A549 (cell line): ENCODE measurements at regions not wholly inside any gene's neighbourhood (a gene's known extent, or its start where the extent isn't known, plus 50 kb on each side); places are given as distances from the start of the nearest gene placed in this dataset.

Experiments
- ATAC-seq, 2 experiments: fragments of 200-7000 bp in 1 of 2; fragments of >200 bp in 1 of 2; cut with Nextera tagmentation in 1 of 2; cut with Tn5 transposase in 1 of 2; 3 replicates each; pipeline versions ENCODE4 v1.8.0 to v1.9.1; 2018 to 2020; ENCODE audit warnings: mild to moderate bottlenecking in 1 of 2, moderate library complexity in 1 of 2
- CTCF ChIA-PET: fragments of 300-600 bp; sonication (Branson Sonifier 250); formaldehyde crosslinking; extraction: SDS; loops from one replicate; lab custom pipeline; 2021; ENCODE audit warnings: antibody characterized with exemption, inconsistent platforms; lab: Yijun Ruan, JAX
- POLR2A ChIA-PET: fragments of 350-600 bp; formaldehyde crosslinking; extraction: SDS; loops from one replicate; lab custom pipeline; 2021; ENCODE audit warnings: antibody characterized with exemption, inconsistent platforms; lab: Yijun Ruan, JAX
- DNase-seq, 2 experiments: peaks; one replicate each; pipeline versions ENCODE4 v3.0.0 to v3.0.0-alpha.2; 2011 to 2016; ENCODE audit warnings: low read depth in 1 of 2, low spot score in 1 of 2
- FAIRE-seq: peaks from 2 replicates; lab custom pipeline; 2011; peaks lifted over from hg19 to GRCh38; lab: Jason Lieb, UNC
- H3K27ac ChIP-seq, 2 experiments: fragments of >200 bp; sonication (Bioruptor Twin); formaldehyde crosslinking; 3 replicates each; pipeline ENCODE4 v1.5.1; 2016 to 2017
- H3K4me1 ChIP-seq: fragments of >200 bp; sonication (Bioruptor Twin); formaldehyde crosslinking; 3 replicates; pipeline ENCODE4 v1.6.1; 2016
- H3K4me2 ChIP-seq: fragments of >200 bp; sonication (Bioruptor Twin); formaldehyde crosslinking; 3 replicates; pipeline ENCODE4 v1.6.1; 2016
- H3K4me3 ChIP-seq: fragments of >200 bp; sonication (Bioruptor Twin); formaldehyde crosslinking; 3 replicates; pipeline ENCODE4 v1.5.1; 2016
- H3K9me3 ChIP-seq: fragments of >200 bp; sonication (Bioruptor Twin); formaldehyde crosslinking; 3 replicates; pipeline ENCODE4 v1.6.1; 2016
- BCL3 ChIP-seq: fragments of >200 bp; sonication (Bioruptor Twin); formaldehyde crosslinking; IDR thresholded peaks from 3 replicates; pipeline ENCODE4 v1.6.1; 2016
- CBX8 ChIP-seq: fragments of 200-600 bp; sonication (generic); IDR thresholded peaks from 2 replicates; pipeline ENCODE4 v1.6.1; 2016
- CEBPB ChIP-seq, 2 experiments: fragments of >200 bp in 1 of 2; sonication (Bioruptor Twin) in 1 of 2; formaldehyde crosslinking in 1 of 2; IDR thresholded peaks; 2 replicates each; pipeline ENCODE4 v1.6.1; 2012 to 2016
- EHF ChIP-seq: fragments of 250-450 bp; sonication (Bioruptor Pico); IDR thresholded peaks from 2 replicates; pipeline ENCODE4 v1.5.0; 2020; ENCODE audit warnings: mild to moderate bottlenecking
- ELK1 ChIP-seq: fragments of 150-350 bp; IDR thresholded peaks from 2 replicates; pipeline ENCODE4 v1.6.1; 2014; ENCODE audit warnings: low read depth, mild to moderate bottlenecking, low read length
- GATA3 ChIP-seq: IDR thresholded peaks from 2 replicates; pipeline ENCODE4 v1.6.1; 2012; ENCODE audit warnings: borderline replicate concordance
- HDAC2 ChIP-seq: fragments of 200-600 bp; sonication (generic); IDR thresholded peaks from 2 replicates; pipeline ENCODE4 v1.6.1; 2016
- HMGXB4 ChIP-seq: fragments of 250-450 bp; sonication (Bioruptor Pico); IDR thresholded peaks from 2 replicates; pipeline ENCODE4 v1.5.0; 2021; ENCODE audit warnings: mild to moderate bottlenecking, moderate library complexity, borderline replicate concordance
- HOXA7 ChIP-seq: fragments of 250-450 bp; sonication (Bioruptor Pico); IDR thresholded peaks from 2 replicates; pipeline ENCODE4 v1.5.0; 2020; ENCODE audit warnings: mild to moderate bottlenecking, moderate library complexity
- JUN ChIP-seq, 2 experiments: fragments of >200 bp; sonication (Bioruptor Twin); formaldehyde crosslinking; IDR thresholded peaks; 2 replicates in 1 of 2; 3 replicates in 1 of 2; pipeline ENCODE4 v1.6.1; 2016 to 2017
- JUNB ChIP-seq: fragments of >200 bp; sonication (Bioruptor Twin); formaldehyde crosslinking; IDR thresholded peaks from 2 replicates; pipeline ENCODE4 v1.6.1; 2016
- KDM1A ChIP-seq: fragments of 200-600 bp; sonication (generic); IDR thresholded peaks from 2 replicates; pipeline ENCODE4 v1.6.1; 2016; ENCODE audit warnings: low read depth, mild to moderate bottlenecking
- MAFK ChIP-seq: fragments of 450-650 bp; IDR thresholded peaks from 2 replicates; pipeline ENCODE4 v1.6.1; 2014; ENCODE audit not compliant: partially characterized antibody
- NFE2L2 ChIP-seq: fragments of 150-350 bp; conservative IDR thresholded peaks from 2 replicates; pipeline ENCODE4 v1.6.1; 2014; ENCODE audit warnings: low read length
- NPAS2 ChIP-seq: fragments of 250-450 bp; sonication (Bioruptor Pico); IDR thresholded peaks from 2 replicates; pipeline ENCODE4 v1.8.0; 2022; ENCODE audit warnings: mild to moderate bottlenecking, moderate library complexity, borderline replicate concordance
- PBX3 ChIP-seq: IDR thresholded peaks from 2 replicates; pipeline ENCODE4 v1.6.1; 2012
- POLR2A ChIP-seq: IDR thresholded peaks from 2 replicates; pipeline ENCODE4 v1.6.1; 2012; ENCODE audit warnings: mild to moderate bottlenecking, low read length
- RARB ChIP-seq: fragments of 250-450 bp; sonication (Bioruptor Pico); IDR thresholded peaks from 2 replicates; pipeline ENCODE4 v1.8.0; 2021; ENCODE audit warnings: mild to moderate bottlenecking, moderate library complexity
- RCOR1 ChIP-seq: fragments of 150-350 bp; IDR thresholded peaks from 2 replicates; pipeline ENCODE4 v1.6.1; 2014; ENCODE audit warnings: antibody characterized with exemption, low read length, low read depth
- RFX5 ChIP-seq: fragments of 450-650 bp; IDR thresholded peaks from 2 replicates; pipeline ENCODE4 v1.7.1; 2014; ENCODE audit warnings: antibody characterized with exemption, mild to moderate bottlenecking, moderate library complexity
- SREBF2 ChIP-seq: fragments of 450-650 bp; IDR thresholded peaks from 2 replicates; pipeline ENCODE4 v1.6.1; 2014; ENCODE audit warnings: mild to moderate bottlenecking, moderate library complexity
- TFCP2L1 ChIP-seq: fragments of 250-450 bp; sonication (Bioruptor Pico); IDR thresholded peaks from 2 replicates; pipeline ENCODE4 v1.5.0; 2021; ENCODE audit warnings: mild to moderate bottlenecking
- ZSCAN20 ChIP-seq: fragments of 250-450 bp; sonication (Bioruptor Pico); IDR thresholded peaks from 2 replicates; pipeline ENCODE4 v1.8.0; 2022; ENCODE audit warnings: mild to moderate bottlenecking, moderate library complexity
- WGBS: methylation state at CpG from one replicate; pipeline ENCODE4 v1.1.6; 2017; ENCODE audit errors: missing lambda C conversion rate; 5-methylcytosine and 5-hydroxymethylcytosine counted together

- FAIRE-seq (no peak), DNase-seq (peak in 1 of 2 experiments; percentile 42), ATAC-seq (peak; percentile 39 to 63; a peak in 4 of 6 replicates)
- Histone ChIP-seq H3K9me3 (no peaks in the 10 kb centered on the region), H3K4me2 (peak overlapping the region; percentile 8; the same call in 2 of the 3 replicates), H3K27ac (no peak overlapping the region), H3K4me3 (no peak overlapping the region), H3K4me1 (peaks cover 19% of the 10 kb centered on the region; the same call in 2 of the 3 replicates)
- ChIA-PET POLR2A (no interaction called here), CTCF (no interaction called here)
- WGBS = 6% methylated on average over 3 of the region's 3 CpGs
- TF ChIP-seq GATA3 = no peak
- no peak for TF ChIP-seq HOXA7
- TF ChIP-seq JUNB = peak; percentile 26; the same call in 1 of the 2 replicates
Observed at GRCh38 chr4:124940387-124940786, 227.9 kb upstream of the ANKRD50 start.

- no peak for ATAC-seq
- no peak for DNase-seq
- H3K9me3 ChIP-seq = no peaks in the 10 kb centered on the region
- peaks cover 19% of the 10 kb centered on the region; the same call in 2 of the 3 replicates for H3K4me1 ChIP-seq
- CTCF ChIA-PET = no interaction called here
- no peak overlapping the region for H3K4me3 ChIP-seq
- H3K4me2 ChIP-seq = peak overlapping the region; percentile 8; the same call in 1 of the 3 replicates
- POLR2A ChIA-PET = no interaction called here
- no peak for FAIRE-seq
- H3K27ac ChIP-seq = 0 out of 6 replicates have a peak overlapping the region, but pooled peaks have one; percentile 26 to 28
- TF ChIP-seq CBX8 (no peak), POLR2A (no peak), PBX3 (no peak), CEBPB (IDR thresholded peaks at IDR 0.05) (no peak), EHF (CRISPR knock-in tag) (no peak), MAFK (no peak), SREBF2 (no peak), HMGXB4 (no peak), NFE2L2 (no peak), RFX5 (no peak), NPAS2 (CRISPR knock-in tag) (no peak), JUN (IDR thresholded peaks at IDR 0.05) (no peak), KDM1A (no peak), HDAC2 (no peak), RCOR1 (no peak)
- WGBS = 63% methylated on average over 1 of the region's 1 CpG
Observed at GRCh38 chr4:124939908-124940307, 227.4 kb upstream of the ANKRD50 start.

- no peak for FAIRE-seq
- peaks cover 19% of the 10 kb centered on the region; the same call in 2 of the 3 replicates for H3K4me1 ChIP-seq
- POLR2A ChIA-PET = no interaction called here
- 81% methylated on average over 1 of the region's 1 CpG for WGBS
- no peak for DNase-seq
- TF ChIP-seq PBX3 (no peak), BCL3 (no peak), POLR2A (no peak), JUN (IDR thresholded peaks at IDR 0.05) (no peak), HOXA7 (no peak), TFCP2L1 (CRISPR knock-in tag) (no peak), JUNB (no peak), ELK1 (no peak), ZSCAN20 (CRISPR knock-in tag) (no peak), RARB (CRISPR knock-in tag) (no peak)
- no peaks in the 10 kb centered on the region for H3K9me3 ChIP-seq
- no peak overlapping the region for H3K4me2 ChIP-seq
- ATAC-seq = no peak
- CTCF ChIA-PET = no interaction called here
- no peak overlapping the region for H3K4me3 ChIP-seq
- no peak overlapping the region for H3K27ac ChIP-seq
Observed at GRCh38 chr4:124938836-124939235, 226.3 kb upstream of the ANKRD50 start.
